RWPE1 (cell line): ENCODE measurements at regions not wholly inside any gene's neighbourhood (a gene's known extent, or its start where the extent isn't known, plus 50 kb on each side); places are given as distances from the start of the nearest gene placed in this dataset.
"Not testable (repeated sequence)": the region's sequence is repeated elsewhere in the genome, so short reads cannot be mapped to it uniquely, and the experiment has no call there.

Experiments
- CTCF ChIA-PET: fragments of 350-600 bp; sonication (Branson Sonifier 250); formaldehyde crosslinking; extraction: SDS; loops from one replicate; lab custom pipeline; 2021; lab: Yijun Ruan, JAX
- POLR2A ChIA-PET: fragments of 400-600 bp; formaldehyde crosslinking; extraction: SDS; loops from one replicate; lab custom pipeline; 2020; ENCODE audit warnings: antibody characterized with exemption; ENCODE audit not compliant: low non-redundant PET; lab: Yijun Ruan, JAX
- DNase-seq: peaks from one replicate; pipeline ENCODE4 v3.0.0; 2012; ENCODE audit warnings: low spot score
- H3K27ac ChIP-seq: fragments of 450-650 bp; 2 replicates; pipeline ENCODE4 v1.5.1; 2017
- TF ChIP-seq, protein P1 (sequence below): fragments of 450-650 bp; conservative IDR thresholded peaks from 2 replicates; pipeline ENCODE4 v1.5.1; 2017; ENCODE audit warnings: low read depth, mild to moderate bottlenecking

DNA sequence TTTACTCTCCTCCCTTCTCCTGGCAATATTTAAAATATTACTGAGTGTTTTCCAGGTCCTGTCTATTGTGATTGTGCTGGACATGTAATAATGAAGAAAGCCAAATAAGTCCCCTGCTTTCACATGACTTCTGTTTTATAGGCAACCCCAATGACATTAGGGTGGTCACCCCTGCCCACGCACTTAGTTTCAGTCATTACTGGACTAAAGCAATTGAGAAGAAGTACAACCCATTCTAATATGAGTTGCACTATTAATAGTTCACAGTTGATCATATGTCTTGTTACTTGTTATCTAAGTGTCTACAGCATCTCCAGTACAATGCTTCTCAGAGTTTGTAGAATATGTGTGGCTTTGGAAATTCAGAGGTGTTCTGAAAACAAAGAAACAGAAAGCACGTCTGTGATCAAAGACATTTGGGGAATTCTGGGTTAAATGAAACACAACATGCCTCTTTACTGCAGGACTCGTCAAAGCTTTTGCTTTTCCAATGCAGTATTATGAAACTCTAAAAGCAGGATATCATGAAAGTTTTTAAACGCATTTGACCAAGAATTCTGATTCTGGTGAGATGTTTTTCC is 789.5 kb downstream of the DHX35 start:
- no peak overlapping the region for H3K27ac ChIP-seq
- TF ChIP-seq, protein P1, sequence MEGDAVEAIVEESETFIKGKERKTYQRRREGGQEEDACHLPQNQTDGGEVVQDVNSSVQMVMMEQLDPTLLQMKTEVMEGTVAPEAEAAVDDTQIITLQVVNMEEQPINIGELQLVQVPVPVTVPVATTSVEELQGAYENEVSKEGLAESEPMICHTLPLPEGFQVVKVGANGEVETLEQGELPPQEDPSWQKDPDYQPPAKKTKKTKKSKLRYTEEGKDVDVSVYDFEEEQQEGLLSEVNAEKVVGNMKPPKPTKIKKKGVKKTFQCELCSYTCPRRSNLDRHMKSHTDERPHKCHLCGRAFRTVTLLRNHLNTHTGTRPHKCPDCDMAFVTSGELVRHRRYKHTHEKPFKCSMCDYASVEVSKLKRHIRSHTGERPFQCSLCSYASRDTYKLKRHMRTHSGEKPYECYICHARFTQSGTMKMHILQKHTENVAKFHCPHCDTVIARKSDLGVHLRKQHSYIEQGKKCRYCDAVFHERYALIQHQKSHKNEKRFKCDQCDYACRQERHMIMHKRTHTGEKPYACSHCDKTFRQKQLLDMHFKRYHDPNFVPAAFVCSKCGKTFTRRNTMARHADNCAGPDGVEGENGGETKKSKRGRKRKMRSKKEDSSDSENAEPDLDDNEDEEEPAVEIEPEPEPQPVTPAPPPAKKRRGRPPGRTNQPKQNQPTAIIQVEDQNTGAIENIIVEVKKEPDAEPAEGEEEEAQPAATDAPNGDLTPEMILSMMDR: no peak
- ChIA-PET CTCF (no interaction called here), POLR2A (no interaction called here)
- no peak for DNase-seq

DNA sequence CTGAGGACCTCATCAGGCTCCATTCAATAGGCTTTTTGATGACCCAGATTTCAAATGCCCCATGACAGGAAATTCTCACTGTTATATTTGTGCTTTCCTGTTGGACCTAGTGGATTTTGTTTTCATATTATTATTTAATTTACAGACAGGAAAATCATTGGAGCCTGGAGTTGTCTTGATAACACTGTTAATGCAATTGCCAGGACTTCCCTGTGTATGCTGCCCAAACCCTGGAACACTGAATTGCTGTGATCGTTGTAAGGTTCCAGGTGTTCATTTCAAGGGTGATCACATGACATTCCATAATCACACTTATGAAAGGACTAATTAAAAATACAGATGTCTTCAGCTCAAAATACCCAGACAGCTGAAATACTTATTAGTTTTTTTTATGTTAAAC is 783.2 kb downstream of the DHX35 start:
- ChIA-PET CTCF (no interaction called here), POLR2A (no interaction called here)
- no peak overlapping the region for H3K27ac ChIP-seq
- TF ChIP-seq, protein P1: no peak
- DNase-seq: no peak

DNA sequence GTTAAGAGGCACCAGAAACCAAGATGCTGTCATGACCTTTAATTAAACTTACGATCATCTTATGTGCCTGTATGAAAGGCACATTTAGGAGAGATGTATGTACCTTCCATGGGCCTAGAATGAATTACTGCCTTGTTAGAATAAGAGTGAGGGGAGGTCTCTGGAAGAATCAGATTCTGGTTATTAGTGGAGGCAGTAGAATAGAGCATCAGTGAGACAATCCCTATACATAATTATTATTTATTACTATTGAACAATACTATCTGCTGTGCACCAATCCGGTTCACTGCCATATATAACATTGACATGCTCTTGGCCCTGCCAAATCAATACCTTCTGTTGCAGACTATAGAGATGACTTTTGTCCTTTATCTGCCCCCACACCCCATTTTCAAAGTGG is 776.5 kb downstream of the DHX35 start:
- no peak overlapping the region for H3K27ac ChIP-seq
- POLR2A ChIA-PET: no interaction called here
- no peak for DNase-seq
- CTCF ChIA-PET: no interaction called here
- TF ChIP-seq, protein P1: no peak

DNA sequence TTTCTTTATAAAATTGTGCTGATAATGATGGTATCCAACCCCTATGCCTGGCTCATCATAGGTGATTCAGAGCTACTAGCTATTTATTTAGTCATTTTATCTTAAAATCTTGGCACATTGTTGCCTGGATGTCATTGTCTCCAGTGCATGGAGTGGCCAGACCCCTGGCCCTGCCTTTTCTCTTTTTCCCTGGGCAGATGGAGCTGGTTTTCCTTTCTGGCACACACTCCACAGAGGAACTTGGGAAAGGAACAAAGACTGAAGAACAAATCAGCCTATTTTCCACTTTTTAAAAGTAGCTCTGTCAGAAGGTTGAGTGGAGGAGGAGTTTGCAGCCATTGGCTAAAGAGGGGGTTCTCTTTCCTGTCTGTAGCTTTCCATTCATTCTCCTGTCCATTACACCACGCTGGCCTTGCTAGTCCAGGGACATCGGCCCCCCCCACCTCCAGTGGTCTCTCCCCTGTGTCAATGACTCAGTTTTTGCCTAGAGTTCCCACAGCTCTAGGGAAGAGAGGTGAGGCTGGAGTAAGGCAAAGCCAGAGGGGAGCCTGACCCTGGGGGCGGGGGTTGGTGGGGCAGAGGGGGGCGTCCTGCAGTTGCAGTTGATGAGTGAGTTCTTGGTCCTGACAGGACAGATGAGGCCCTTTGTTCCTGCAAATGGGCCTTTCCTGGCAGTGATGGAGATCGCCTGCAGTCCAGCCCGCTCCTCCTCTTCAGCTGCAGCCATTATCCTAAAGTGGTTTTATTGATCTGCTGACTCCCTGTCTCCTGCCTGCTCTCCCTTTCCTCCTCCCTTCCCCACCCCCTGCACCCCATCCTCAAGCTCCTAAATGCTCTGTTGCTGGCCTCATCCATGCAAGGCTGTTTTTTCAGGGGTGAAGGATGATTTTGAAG is 774.5 kb downstream of the DHX35 start:
- CTCF ChIA-PET: interaction anchor here (0.6 to 0.7 kb wide), 3 partner anchors 11 to 953 kb away, joined by 3 to 7 read pairs (median 4); no protein-coding TSS in a partner anchor
- DNase-seq: no peak
- TF ChIP-seq, protein P1: no peak

DNA sequence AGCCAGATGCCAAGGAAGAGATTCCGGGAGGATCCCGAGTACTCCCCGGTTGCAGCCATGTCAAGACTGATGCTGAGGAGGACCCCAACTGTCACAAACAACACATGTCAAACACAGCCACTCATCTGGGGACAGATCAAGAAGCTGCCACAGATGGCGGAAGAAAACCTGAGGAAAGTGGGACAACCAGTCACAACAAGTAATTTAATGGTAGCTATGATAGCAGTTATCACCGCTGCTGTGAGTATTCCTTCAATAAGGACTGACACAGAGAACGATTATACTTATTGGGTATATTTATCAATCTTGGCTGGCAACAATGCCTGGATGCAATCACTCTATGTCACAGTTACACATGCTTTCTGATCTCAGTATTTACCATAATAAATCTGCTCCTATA is 763.4 kb downstream of the DHX35 start:
- DNase-seq, POLR2A ChIA-PET, H3K27ac ChIP-seq: not testable (repeated sequence)
- CTCF ChIA-PET: interaction anchor here (0.6 kb wide), 1 partner anchor 10 kb away, joined by 4 read pairs; no protein-coding TSS in a partner anchor

More for the DNA sequence above, 774.5 kb downstream of the DHX35 start:
- POLR2A ChIA-PET: no interaction called here
- no peak overlapping the region for H3K27ac ChIP-seq

DNA sequence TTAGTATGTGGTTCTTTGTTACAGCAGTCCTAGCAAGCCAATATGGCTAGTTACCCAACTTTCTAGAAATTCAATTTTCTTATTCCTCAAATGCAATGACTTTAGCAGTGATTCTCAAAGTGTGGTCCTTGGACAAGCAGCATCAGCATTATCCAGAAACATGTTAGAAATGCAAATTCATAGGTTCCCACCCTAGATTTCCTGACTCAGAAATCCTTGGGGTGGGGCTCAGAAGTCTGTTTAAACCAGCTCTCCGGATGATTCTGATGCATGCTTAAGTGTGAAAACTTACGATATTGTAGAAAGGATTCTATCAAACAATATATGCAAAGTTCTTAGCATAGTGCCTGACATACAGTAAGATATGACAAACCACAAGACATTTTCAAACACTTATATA is 757.1 kb downstream of the DHX35 start:
- TF ChIP-seq, protein P1: no peak
- CTCF ChIA-PET: interaction anchor here (0.7 kb wide), 1 partner anchor 26 kb away, joined by 3 read pairs; no protein-coding TSS in a partner anchor
- POLR2A ChIA-PET: no interaction called here
- H3K27ac ChIP-seq: no peak overlapping the region
- DNase-seq: no peak

DNA sequence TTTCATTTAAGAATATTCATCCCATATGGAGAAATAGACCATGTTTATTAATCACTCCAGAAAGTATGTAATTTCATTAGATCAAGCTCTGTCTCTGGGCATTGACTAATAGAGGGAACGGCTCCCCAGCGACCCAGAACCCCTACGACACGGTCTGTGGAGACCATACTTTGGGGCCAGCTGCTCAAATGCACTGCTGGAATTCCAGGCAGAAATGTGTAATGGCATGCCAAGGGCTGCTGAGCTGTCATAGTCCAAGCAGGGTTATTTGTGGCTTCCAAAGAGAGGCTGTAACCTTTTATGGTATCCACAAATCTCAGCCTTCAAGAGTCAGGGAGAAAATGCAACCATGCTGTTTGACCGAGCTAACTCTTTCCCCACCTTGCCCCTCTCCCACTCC is 755.8 kb downstream of the DHX35 start:
- TF ChIP-seq, protein P1: no peak

More for the DNA sequence above, 755.8 kb downstream of the DHX35 start:
- no peak for DNase-seq
- POLR2A ChIA-PET: no interaction called here
- no peak overlapping the region for H3K27ac ChIP-seq
- CTCF ChIA-PET: no interaction called here
